Mucosa of stomach (tissue), 1 donor: ENCODE measurements at regions not wholly inside any gene's neighbourhood (a gene's known extent, or its start where the extent isn't known, plus 50 kb on each side); places are given as distances from the start of the nearest gene placed in this dataset.

ENCODE experiments used
- H3K27me3 ChIP-seq: one replicate; pipeline ENCODE4 v1.7.0; 2013; ENCODE audit warnings: mild to moderate bottlenecking, low read length; ENCODE audit not compliant: control insufficient read depth, insufficient read depth
- H3K36me3 ChIP-seq: one replicate; pipeline ENCODE4 v1.7.0; 2013; ENCODE audit warnings: low read length; ENCODE audit not compliant: control insufficient read depth, insufficient read depth
- H3K4me1 ChIP-seq: one replicate; pipeline ENCODE4 v1.7.0; 2013; ENCODE audit warnings: mild to moderate bottlenecking, low read length; ENCODE audit not compliant: control insufficient read depth, insufficient read depth
- H3K4me3 ChIP-seq: one replicate; pipeline ENCODE4 v1.7.0; 2013; ENCODE audit warnings: low read length
- H3K9ac ChIP-seq: one replicate; pipeline ENCODE4 v1.7.0; 2013; ENCODE audit warnings: mild to moderate bottlenecking, low read length, moderate library complexity
- H3K9me3 ChIP-seq: one replicate; pipeline ENCODE4 v1.7.0; 2013; ENCODE audit warnings: mild to moderate bottlenecking, low read length, moderate library complexity; ENCODE audit not compliant: control insufficient read depth
- donor health status: Pancreatic carcinoma.

DNA sequence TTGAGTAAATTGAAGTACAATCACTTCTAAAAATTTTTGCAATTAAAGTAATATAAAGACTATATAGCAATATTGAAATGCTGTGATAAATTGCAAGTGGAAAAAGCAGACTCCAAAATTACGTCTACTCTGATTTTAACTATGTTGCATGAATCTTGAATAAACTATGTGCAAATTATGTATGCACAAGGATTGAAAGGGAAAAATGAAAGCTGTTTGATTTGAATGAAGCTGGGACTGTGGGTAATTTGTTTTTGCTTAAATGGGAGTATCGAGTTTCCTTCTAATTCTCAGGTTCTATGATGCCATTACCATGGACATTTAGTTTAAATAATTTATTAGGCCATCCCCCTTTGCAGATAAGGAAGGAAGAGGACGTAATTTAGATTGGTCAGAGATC is 198.7 kb upstream of the MYLIP start:
- H3K9ac ChIP-seq = no peak overlapping the region
- H3K27me3 ChIP-seq = no peaks in the 10 kb centered on the region
- H3K9me3 ChIP-seq = no peaks in the 10 kb centered on the region
- H3K4me1 ChIP-seq = no peaks in the 10 kb centered on the region
- H3K36me3 ChIP-seq = no peaks in the 10 kb centered on the region
- no peak overlapping the region for H3K4me3 ChIP-seq

DNA sequence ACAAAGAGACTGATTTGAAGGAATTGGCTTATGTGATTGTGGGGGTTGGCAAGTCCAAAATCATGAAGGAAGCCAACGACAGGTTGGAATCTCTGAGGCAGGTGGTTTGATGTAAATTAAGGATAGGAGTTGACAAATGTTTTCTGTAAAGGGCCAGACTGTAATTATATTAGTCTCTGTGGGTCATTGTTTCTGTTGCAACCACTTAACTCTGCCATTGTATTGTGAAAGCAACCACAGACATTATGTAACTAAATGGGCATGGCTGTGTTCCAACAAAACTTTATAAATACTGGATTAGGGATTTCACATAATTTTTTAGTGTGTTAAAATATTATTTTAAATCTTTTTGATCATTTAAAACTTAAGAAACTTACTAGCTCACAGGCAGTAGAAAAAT is 199.2 kb upstream of the MYLIP start:
- H3K36me3 ChIP-seq = no peaks in the 10 kb centered on the region
- H3K9ac ChIP-seq = no peak overlapping the region
- no peak overlapping the region for H3K4me3 ChIP-seq
- no peaks in the 10 kb centered on the region for H3K27me3 ChIP-seq
- H3K4me1 ChIP-seq = no peaks in the 10 kb centered on the region
- H3K9me3 ChIP-seq = no peaks in the 10 kb centered on the region

DNA sequence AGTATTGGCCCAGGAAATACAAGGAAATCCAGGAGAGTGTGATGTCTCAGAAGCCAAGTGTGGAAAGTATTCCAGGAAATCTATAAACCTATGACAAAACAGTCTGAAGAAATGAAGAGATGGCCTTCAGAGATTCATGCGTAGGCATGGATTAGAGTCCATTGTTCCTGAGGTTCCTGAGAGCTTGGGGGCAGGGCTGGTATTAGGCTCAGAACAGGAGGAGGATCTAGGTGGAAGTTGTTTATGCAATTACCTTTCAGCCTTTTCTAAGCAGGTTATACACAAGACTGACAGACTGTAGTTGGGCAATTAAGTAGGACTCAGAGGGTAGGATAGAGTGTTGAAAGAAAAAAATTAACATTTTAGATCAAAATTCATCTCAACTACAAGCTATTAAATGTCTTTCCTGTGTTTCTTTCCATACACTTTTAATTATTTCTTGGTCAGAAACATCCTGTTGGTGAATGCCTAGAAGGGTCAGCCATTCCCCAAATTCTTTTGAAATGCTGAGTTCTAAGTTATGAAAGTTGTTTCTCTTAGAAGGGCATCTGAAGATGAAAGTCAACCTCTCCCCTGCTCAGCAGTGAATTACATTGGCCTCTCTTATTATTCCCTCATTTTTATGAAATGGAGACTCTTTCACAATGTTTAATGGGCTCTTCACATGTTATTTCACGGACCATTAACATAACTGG is 201.2 kb upstream of the MYLIP start:
- H3K4me1 ChIP-seq = no peaks in the 10 kb centered on the region
- H3K9me3 ChIP-seq = no peaks in the 10 kb centered on the region

DNA sequence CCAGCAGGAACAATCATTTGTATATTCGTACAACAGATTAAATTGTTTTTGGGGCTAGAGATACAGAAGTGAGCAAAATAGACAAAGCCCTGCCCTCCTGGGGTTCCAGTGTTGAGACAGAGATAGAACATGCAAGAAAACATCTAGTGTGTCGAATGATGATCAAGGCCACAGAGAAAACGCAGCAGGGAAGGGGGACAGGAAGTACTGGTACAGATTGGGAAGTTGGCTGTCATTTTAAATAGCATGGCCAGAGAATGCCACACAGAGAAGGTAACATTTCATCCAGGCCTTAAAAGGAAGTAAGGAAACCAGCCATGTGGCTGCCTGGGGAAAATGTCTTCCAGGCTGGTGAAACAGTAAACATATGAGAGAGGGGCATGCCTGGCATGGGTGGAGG is 202.6 kb upstream of the MYLIP start:
- Histone ChIP-seq H3K4me3 (no peak overlapping the region), H3K9ac (no peak overlapping the region), H3K27me3 (no peaks in the 10 kb centered on the region), H3K9me3 (no peaks in the 10 kb centered on the region), H3K36me3 (no peaks in the 10 kb centered on the region), H3K4me1 (no peaks in the 10 kb centered on the region)

More for the DNA sequence above, 201.2 kb upstream of the MYLIP start:
- no peak overlapping the region for H3K9ac ChIP-seq
- H3K4me3 ChIP-seq = no peak overlapping the region
- no peaks in the 10 kb centered on the region for H3K27me3 ChIP-seq
- no peaks in the 10 kb centered on the region for H3K36me3 ChIP-seq

DNA sequence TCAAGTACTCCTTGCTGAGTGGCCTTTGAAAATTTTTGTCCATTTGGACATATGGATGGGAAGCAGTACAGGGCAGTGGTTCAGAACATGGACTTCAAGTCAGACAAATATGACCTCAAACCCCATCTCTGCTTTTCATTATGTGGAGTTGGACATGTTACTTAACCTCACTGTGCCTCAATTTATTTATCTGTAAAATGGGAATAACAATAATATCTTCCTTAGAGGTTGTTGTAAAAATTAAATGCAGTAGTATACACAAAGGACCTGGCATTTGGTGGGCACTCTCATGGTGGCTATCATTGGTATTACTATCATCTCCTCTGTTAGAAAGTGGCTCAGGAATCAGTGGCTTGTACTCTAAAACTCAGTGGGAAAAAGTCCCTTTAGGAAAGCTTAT is 204.0 kb upstream of the MYLIP start:
- no peaks in the 10 kb centered on the region for H3K4me1 ChIP-seq
- H3K9me3 ChIP-seq = no peaks in the 10 kb centered on the region
- H3K9ac ChIP-seq = no peak overlapping the region
- no peaks in the 10 kb centered on the region for H3K36me3 ChIP-seq
- no peaks in the 10 kb centered on the region for H3K27me3 ChIP-seq
- H3K4me3 ChIP-seq = no peak overlapping the region

DNA sequence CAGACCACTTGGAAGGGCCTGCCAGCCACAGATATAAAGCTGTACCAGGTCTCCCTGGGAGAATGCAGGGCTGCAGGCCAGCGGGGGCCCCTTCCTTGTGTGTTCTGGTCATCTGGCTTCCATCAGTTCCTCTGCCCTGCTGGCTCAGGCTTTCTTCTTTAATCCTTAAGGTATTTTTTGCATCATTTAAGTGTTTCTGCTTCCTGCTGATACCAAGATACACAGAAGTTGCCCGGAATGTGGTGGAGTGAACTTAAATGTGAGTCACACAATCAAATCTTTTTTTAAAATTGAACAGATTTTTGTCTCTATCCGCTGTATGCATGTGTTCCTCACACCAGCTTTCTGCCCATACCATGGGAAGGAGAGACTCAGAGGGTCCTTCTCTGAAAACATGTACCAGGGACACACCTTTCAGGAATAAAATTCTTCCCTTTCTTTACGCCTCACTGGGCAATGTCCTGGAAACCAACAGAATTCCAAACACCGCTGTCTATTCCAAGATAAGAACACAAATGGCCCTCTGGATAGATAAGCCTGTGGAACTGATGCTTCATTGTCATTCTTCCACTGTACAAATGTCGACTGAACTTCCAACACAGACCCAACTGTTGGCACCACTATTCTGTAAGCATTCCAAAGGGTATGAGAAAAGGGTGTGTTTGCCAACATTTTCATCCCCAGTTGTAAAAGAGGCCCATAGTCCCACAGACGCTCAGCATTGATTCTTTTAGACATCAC is 206.2 kb upstream of the MYLIP start:
- Histone ChIP-seq H3K4me1 (no peaks in the 10 kb centered on the region), H3K9me3 (no peaks in the 10 kb centered on the region), H3K9ac (no peak overlapping the region), H3K27me3 (no peaks in the 10 kb centered on the region), H3K4me3 (no peak overlapping the region), H3K36me3 (no peaks in the 10 kb centered on the region)

DNA sequence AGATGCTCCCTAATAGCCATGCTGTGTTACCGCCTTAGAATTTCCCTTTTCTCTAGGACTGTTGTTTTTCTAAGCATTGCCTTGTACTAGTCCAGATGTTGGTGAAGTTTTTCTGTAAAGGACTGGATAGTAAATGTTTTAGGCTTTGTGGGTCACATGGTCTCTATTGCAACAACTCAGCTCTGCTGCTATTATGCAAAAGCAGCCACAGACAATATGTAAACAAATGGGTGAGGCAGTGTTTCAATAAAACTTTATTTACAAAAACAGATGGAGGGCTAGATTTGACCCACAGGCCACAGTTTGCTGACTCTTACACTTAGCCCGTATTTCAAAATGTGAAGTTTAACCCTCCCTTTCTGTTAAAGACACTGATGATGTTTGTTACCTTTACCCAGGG is 207.6 kb upstream of the MYLIP start:
- Histone ChIP-seq H3K9ac (no peak overlapping the region), H3K36me3 (no peaks in the 10 kb centered on the region), H3K9me3 (no peaks in the 10 kb centered on the region), H3K4me1 (no peaks in the 10 kb centered on the region), H3K27me3 (no peaks in the 10 kb centered on the region), H3K4me3 (no peak overlapping the region)

DNA sequence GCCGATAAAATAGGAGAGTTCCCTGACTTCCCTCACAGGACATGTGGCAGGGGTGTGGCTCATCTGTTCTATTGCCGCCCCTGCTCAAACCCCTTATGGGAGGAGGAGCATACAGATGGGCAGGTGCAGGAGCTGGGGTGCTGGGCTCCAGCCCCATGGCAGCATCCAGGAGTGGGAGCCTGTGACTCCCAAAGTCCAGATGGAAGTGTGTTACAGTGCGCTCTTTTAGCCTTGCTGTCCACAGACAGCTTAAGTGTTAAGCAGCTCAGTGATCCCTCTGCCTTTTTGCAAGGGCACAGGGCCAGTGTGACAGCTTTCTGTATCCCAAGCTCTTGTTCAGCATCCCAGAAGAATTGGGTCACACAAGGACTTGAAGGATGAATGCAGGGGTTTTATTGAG is 212.3 kb upstream of the MYLIP start:
- Histone ChIP-seq H3K9me3 (no peaks in the 10 kb centered on the region), H3K4me1 (no peaks in the 10 kb centered on the region), H3K9ac (no peak overlapping the region), H3K4me3 (no peak overlapping the region), H3K27me3 (no peaks in the 10 kb centered on the region), H3K36me3 (no peaks in the 10 kb centered on the region)

DNA sequence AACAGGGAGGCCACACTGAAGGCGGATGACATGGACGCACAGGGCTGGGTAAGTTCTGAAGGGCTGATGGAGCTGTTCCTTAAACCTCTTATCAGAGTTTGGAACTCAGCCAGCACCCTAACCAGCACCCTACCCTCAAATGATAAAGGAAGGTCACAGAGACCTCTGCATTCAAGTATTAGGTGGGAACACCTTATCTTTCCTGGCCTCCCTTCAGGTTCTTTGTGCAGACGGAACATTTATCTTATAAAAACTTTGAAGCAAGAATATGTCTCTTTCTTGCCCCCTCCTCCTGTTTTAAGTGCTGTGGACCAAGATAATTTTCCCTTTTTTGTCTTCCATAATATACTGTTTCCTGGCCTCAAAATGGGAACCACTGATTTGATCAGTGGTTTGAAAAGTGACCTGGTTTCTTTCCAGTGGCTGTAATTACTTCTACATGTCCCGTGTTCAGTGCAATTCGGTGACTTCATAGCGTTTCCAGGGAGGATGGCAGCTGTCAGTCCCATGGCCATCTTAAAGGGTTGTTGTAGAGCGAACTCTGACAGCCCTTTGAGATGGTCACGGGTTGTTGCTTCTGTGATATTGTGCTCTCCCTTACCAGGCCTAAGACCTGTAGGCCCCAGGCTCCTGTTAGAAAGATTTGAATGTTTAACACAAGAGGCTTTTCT is 213.2 kb upstream of the MYLIP start:
- Histone ChIP-seq H3K4me3 (no peak overlapping the region), H3K4me1 (no peaks in the 10 kb centered on the region), H3K27me3 (no peaks in the 10 kb centered on the region), H3K9me3 (no peaks in the 10 kb centered on the region), H3K9ac (no peak overlapping the region), H3K36me3 (no peaks in the 10 kb centered on the region)

DNA sequence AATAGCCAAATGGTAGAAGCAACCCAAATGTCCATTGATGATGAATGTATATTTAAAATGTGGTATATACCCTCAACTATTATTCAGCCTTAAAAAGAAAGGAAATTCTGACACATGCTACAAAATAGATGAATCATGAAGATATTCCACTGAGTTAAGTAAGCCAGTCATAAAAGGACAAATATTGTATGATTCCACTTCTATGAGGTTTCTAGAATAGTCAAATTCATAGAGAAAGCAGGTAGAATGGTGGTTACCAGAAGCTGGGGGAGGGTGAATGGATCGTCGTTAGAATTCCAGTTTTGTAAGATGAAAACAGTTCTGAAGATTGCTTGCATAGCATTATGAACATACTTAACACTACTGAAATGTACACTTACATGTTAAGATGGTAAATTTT is 214.3 kb upstream of the MYLIP start:
- H3K27me3 ChIP-seq = no peaks in the 10 kb centered on the region
- H3K36me3 ChIP-seq = no peaks in the 10 kb centered on the region

DNA sequence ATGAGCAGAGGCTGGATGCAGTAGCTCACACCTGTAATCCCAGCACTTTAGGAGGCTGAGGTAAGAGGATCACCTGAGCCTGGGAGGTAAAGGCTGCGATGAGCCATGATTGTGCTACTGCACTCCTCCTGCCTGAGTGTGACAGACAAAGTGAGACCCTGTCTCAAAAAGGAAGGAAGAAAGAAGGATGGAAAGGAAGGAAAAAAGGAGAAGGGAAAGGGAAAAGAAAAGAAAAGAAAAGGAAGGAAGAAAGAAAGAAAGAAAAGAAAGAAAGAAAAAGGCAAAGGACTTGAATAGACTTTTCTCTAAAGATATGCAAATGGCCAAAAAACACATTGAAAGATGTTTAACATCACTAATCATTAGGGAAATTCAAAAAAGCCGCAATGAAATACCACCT is 215.3 kb upstream of the MYLIP start:
- Histone ChIP-seq H3K4me3 (no peak overlapping the region), H3K36me3 (no peaks in the 10 kb centered on the region), H3K9me3 (no peaks in the 10 kb centered on the region), H3K9ac (no peak overlapping the region), H3K27me3 (no peaks in the 10 kb centered on the region), H3K4me1 (peaks cover 1% of the 10 kb centered on the region)

More for the DNA sequence above, 214.3 kb upstream of the MYLIP start:
- no peaks in the 10 kb centered on the region for H3K4me1 ChIP-seq
- H3K9me3 ChIP-seq = no peaks in the 10 kb centered on the region
- no peak overlapping the region for H3K4me3 ChIP-seq
- H3K9ac ChIP-seq = no peak overlapping the region
